AG09319 (cell line): ENCODE measurements at regions not wholly inside any gene's neighbourhood (a gene's known extent, or its start where the extent isn't known, plus 50 kb on each side); places are given as distances from the start of the nearest gene placed in this dataset.

ENCODE experiments used
- DNase-seq: peaks from one replicate; pipeline ENCODE4 v3.0.0-alpha.2; 2010; ENCODE audit warnings: low read depth; ENCODE audit errors: extremely low read depth
- TF ChIP-seq, protein P1 (sequence below): IDR thresholded peaks from 2 replicates; pipeline ENCODE4 v1.5.1; 2011; ENCODE audit warnings: low read depth, mild to moderate bottlenecking, inconsistent platforms, low read length, moderate library complexity

DNA sequence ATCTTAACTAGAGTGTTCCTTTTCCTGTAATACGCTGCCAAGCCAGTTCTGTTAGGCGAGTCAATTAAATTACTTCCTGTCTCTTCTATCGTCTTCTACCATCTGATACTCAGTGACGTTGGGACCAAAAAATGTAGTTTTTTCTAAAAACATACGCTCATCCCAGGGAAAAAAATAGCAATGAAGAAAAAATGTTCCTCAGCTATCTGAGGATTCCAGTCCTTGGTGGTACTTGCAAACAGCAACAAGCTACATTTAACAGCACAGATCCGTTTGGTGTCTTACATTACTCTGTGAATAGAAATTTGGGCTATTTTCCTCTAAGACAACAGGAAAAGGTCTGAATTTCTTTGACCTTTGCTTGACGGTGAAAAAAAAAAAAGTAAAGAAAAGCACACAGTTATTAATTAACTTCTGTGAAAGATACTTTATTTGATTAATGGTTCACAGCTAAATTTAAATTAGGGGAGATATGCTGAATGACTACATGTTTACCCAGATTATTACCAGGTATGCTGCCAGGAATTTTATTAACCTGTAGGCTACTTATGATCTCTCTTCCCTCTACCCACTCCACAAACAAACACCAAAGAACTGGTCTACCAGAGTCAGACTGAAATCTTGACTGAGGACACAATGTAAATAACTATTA is 254.4 kb upstream of the ZPLD1 start:
- TF ChIP-seq, protein P1, sequence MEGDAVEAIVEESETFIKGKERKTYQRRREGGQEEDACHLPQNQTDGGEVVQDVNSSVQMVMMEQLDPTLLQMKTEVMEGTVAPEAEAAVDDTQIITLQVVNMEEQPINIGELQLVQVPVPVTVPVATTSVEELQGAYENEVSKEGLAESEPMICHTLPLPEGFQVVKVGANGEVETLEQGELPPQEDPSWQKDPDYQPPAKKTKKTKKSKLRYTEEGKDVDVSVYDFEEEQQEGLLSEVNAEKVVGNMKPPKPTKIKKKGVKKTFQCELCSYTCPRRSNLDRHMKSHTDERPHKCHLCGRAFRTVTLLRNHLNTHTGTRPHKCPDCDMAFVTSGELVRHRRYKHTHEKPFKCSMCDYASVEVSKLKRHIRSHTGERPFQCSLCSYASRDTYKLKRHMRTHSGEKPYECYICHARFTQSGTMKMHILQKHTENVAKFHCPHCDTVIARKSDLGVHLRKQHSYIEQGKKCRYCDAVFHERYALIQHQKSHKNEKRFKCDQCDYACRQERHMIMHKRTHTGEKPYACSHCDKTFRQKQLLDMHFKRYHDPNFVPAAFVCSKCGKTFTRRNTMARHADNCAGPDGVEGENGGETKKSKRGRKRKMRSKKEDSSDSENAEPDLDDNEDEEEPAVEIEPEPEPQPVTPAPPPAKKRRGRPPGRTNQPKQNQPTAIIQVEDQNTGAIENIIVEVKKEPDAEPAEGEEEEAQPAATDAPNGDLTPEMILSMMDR, result no peak
- DNase-seq, result peak; percentile 64

DNA sequence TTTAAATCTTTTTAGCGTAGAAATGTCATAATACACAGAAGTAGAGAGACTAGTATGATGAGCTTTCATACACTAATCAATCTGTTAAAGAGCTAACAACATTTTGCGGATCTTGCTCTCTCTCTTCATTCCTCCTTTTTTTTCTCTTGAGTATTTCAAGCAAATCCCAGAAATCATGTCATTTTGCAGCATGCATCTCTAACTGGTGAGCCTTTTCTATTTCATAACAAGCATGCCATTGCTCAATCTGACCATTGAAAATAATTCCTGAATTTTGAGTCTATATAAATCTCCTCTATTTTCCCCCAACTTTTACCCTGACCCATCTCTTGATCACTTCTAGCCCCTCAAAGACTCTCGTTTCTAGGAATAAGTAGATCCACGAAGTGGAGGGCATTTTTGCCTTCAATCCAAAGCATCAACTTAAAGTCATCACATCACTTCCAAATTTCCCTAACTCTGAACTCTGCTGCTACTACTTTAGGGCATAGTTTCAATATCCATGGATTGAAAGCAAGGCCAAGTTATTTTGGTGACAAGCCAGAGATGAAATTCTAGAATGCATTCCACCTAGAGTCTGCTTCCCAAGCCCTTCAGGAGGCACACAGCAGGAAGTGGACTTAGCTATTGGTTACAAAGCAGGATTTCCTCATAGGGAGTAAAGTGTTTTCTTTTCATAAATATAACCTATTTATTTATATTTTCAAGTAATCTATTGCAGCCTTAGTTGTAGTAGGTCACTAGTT is 253.5 kb upstream of the ZPLD1 start:
- DNase-seq, result peak; percentile 63
- TF ChIP-seq, protein P1, result no peak

DNA sequence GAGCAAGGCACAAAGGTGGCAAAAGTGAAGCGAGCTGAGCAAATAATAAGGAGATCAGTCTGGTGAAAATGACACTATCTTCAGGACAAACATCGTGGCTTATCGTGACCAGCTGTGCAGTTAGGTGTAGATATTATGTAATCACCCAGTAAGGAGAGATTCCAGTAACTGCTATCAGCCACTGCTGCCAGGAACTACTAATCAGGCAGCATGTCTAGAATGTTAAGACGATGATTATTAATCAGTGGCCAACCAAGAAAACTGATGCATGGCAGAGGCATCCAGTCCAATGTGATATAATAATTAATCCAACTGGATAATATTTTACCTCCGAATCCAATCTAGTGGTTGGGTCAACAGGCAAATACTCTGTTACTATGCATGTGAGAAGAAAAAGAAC is 252.7 kb upstream of the ZPLD1 start:
- TF ChIP-seq, protein P1, result no peak
- peak; percentile 52 for DNase-seq

DNA sequence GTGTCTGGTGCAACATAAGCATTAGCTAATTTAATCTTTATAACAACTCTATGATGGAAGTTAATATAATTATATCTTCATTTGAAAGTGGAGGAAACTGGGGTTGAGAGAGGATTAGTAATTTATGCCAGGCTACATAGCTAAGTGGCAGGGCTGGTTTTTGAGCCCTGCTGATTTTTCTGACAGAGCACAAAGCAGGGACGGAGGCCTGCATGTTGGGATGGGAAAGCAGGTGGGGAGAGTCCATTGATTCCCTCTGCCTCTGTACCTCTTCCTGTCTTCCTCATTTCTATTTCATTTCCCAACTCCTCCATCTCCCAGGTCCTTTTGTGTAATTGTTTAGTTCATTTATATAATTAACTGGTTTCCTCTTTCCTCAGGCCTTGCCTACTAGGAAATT is 251.6 kb upstream of the ZPLD1 start:
- TF ChIP-seq, protein P1, result no peak
- no peak for DNase-seq

DNA sequence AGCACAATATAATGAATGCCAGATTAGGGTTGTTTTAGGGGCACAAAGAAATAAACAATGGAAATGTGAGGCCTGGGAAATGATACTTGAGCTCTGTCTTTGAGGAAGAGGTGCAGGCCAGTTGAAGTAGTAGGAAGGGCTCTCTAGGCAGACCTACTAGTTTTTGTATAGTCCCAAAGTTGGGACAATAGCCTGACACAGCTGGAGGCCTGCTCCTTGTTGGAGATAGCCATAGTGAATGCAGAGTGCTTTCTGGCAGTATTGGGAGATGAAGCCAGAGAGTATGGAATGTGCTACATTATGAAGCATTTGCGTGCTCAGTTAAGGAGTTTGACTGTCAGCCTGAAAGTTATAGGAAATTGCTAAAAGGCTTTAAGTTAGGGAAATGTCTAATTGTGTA is 251.2 kb upstream of the ZPLD1 start:
- TF ChIP-seq, protein P1, result no peak
- no peak for DNase-seq

DNA sequence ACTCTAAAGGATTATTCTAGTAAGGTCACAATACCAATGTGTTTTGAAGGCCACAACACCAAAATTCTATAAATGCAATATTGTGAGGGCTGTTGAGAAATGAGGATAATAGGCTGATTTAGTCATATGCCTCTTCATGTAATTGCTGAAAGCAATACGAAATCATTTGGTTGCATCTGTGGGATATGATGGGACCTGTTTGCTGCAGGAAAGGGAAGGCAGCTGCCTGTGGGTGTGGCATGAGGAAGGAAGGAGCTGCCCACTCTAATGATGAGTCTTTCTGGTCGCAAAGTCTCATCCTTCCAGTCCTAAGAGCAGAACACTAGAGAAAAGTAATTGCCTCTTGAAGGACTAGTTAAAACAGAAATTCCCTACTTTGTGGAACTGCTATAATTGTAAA is 245.3 kb upstream of the ZPLD1 start:
- DNase-seq, result no peak

More for the DNA sequence above, 245.3 kb upstream of the ZPLD1 start:
- TF ChIP-seq, protein P1, result no peak
